ENCODE measurements at regions not wholly inside any gene's neighbourhood (a gene's known extent, or its start where the extent isn't known, plus 50 kb on each side); places are given as distances from the start of the nearest gene placed in this dataset.
"Not testable (repeated sequence)": the region's sequence is repeated elsewhere in the genome, so short reads cannot be mapped to it uniquely, and the experiment has no call there.

DNA sequence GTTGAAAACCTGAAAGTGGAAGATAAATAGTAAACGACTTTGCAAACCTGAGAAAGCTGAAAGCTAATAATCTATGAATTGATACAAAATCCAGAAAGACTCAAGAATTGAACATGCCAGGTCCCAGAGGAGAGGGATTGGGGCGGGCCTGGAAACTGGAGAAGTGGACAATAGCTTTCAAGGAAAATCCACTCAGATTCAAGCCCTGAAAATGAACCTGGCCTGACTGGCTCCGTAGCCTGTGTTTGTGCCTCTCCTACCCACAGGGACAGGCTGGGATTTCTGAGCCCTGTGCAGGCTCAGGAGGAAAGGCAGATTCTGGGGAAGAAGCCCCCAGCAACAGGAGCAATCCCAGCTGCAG is 274.8 kb upstream of the HS6ST1 start:
- in situ Hi-C loops (cut with HindIII; ENCODE audit: low sequenced_read_pairs) = no loop called here

GRCh38 chr2:128593879-128594650 is 275.4 kb upstream of the HS6ST1 start:
- in situ Hi-C loops (cut with HindIII; ENCODE audit: low sequenced_read_pairs) = no loop called here

DNA sequence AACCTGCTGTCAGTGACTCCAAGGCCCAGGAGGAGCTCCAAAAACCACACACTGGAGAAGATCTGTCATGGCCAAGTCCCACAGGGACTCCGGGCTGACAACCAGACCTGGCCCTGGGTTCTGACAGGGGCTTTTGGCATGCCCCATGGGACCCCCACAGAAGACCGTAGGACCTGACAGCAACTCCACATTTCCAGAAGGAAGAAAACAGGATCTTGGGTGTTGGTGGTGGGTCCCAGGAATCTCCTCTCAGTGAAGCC is 275.9 kb upstream of the HS6ST1 start:
- in situ Hi-C loops (cut with HindIII; ENCODE audit: low sequenced_read_pairs) = no loop called here

- in situ Hi-C loops (cut with HindIII; ENCODE audit: low sequenced_read_pairs) = no loop called here
Measured at GRCh38 chr2:128594953-128595677, 276.4 kb upstream of the HS6ST1 start.

GRCh38 chr2:128595763-128596395 is 277.2 kb upstream of the HS6ST1 start:
- in situ Hi-C loops (cut with HindIII; ENCODE audit: low sequenced_read_pairs) = no loop called here

DNA sequence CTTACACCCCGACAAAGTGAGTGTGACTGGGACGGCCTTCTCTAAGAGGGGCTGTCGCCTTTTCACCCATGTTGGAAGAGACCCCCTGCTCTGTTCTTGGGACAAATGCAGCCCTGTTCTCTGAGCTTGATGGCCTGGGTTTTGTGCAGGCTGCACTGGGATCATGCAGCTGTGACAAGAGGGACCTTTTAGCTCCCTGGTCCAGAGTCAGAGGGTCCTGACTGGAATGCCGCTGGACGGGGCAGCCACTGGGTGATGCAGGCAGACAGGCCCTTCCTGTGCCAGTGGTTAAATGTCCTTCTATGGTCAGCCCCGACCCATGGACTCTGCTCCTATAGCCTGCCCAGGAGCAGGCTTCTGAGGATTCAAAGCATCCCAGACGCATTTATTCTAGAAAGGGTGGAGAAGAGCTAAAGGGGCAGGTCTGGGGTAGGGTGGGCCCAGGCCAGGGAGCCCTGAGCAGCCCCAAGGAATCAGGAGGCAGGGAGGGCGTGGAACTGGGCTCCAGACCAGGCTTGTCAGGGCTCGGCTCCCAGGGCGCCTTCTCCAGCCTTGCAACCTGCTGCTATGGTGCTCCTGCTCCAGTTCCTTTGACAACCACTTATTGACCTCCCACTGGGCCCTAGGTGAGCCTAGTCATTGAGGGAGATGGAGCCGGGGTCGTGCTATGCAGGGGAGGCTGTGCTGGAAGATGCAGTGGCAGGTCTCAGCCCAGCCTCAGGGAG is 277.9 kb upstream of the HS6ST1 start:
- in situ Hi-C loops (cut with HindIII; ENCODE audit: low sequenced_read_pairs) = no loop called here

DNA sequence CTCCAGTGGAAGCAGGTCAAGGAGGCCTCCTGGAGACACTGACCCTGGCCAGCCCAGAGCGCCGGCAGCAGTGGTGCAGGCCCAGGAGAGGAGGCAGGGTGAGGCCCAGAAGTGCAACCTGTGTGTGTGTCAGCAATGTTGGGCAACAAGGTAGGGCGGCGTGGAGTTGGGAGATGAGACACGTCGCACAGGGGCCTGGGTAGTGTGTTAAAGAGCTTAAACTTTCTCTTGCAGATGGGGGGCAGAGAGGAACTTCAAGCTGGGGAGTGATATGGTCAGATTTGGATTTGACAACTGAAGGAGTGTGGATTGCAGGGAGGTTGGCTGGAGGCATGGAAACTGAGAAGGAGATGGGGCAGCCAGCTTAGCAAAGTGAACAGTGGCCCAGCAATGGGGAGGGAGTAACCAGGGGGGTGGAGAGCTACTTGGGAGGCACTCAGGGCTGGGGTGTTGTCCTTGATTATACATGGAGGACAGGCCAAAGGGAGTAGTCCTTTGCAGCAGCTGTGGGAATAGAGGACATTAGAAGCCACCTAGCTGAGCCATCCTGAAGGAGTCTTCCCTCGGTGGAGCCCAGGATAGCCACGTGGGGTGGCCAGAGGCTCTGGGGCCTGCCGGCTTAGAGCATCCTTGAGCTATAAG is 278.6 kb upstream of the HS6ST1 start:
- in situ Hi-C loops (cut with HindIII; ENCODE audit: low sequenced_read_pairs) = no loop called here

DNA sequence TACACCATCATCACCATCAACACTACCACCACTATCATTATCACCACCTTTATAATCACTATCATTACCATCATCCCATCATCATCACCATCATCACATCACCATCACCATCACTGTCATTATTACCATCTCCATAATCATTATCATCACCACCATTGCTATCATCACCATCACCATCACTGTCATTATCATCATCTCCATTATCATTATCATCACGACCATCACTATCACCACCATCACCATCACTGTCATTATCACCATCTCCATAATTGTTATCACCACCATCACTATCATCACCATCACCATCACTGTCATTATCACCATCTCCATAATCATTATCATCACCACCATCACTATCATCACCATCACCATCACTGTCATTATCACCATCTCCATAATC is 279.6 kb upstream of the HS6ST1 start:
- in situ Hi-C loops (cut with HindIII; ENCODE audit: low sequenced_read_pairs) = not testable (repeated sequence)

- in situ Hi-C loops (cut with HindIII; ENCODE audit: low sequenced_read_pairs) = no loop called here
Measured at GRCh38 chr2:128598862-128599441, 280.3 kb upstream of the HS6ST1 start.

GRCh38 chr2:128599700-128600099 is 281.0 kb upstream of the HS6ST1 start:
- in situ Hi-C loops (cut with HindIII; ENCODE audit: low sequenced_read_pairs) = no loop called here

DNA sequence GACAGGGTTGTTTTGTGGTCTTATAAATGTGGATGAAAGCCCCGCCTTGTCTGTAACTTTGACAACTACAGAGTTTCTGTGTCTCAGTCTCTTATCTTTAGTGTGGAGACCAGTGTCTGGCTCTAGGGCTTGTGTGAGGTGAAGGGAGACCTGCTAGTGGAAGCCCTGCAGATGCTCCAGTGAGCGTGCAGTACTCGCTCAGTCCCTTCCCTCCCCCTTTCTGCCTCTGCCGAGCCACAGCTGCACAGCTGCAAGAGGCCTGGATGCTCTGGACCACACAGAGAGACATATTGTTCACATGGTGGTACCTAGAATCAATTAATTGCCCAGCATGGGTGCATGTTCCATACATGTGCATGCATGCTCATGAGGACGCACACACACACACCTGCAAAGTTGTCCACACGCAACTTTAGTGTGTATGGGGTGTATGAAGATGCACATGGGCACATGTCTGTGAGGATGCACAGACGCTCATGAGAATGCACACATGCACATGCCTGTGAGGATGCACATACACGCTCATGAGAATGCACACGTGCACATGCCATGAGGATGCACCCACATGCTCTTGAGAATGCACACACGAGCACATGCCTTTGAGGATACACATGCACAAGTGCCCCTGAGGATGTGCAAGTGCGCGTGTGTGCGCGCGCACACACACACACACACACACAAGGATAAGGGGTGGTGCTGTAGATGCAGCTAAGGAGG is 282.1 kb upstream of the HS6ST1 start:
- in situ Hi-C loops (cut with HindIII; ENCODE audit: low sequenced_read_pairs) = no loop called here

DNA sequence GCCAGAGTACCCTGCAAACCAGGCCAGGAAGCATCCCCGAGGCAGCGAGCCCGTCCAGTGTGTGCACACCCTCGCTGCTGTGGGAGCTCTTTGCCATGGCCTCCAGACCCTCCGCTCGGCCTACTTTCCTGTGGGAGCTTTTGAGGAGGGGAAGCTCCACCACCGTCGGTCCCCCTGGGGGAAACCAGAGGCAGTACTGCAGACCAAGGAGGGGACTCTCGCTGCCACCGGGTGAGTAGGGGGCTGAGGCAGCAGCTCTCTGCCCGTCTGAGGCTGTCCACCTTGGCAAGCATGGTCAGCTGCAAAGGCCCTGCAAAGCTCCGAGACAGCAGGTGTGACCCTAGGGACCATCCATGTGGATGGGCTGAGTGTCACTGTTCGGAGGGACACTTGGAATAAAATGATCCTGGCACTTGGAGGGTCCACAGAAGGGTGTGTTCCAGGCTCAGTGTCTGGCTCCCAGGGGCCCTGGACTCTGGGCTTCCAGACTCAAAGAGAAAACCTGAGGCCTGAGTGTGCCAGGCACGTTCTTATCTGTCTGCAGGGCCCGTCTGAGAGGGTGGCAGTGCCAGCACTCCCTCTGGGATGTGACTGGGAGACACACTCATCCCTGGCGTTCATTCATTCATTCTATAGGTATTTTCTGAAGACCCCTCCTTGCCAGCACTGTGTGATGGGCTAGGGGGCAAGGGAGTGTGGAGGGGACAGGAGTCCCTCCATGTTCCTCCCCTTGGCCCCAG is 282.8 kb upstream of the HS6ST1 start:
- in situ Hi-C loops (cut with HindIII; ENCODE audit: low sequenced_read_pairs) = no loop called here

DNA sequence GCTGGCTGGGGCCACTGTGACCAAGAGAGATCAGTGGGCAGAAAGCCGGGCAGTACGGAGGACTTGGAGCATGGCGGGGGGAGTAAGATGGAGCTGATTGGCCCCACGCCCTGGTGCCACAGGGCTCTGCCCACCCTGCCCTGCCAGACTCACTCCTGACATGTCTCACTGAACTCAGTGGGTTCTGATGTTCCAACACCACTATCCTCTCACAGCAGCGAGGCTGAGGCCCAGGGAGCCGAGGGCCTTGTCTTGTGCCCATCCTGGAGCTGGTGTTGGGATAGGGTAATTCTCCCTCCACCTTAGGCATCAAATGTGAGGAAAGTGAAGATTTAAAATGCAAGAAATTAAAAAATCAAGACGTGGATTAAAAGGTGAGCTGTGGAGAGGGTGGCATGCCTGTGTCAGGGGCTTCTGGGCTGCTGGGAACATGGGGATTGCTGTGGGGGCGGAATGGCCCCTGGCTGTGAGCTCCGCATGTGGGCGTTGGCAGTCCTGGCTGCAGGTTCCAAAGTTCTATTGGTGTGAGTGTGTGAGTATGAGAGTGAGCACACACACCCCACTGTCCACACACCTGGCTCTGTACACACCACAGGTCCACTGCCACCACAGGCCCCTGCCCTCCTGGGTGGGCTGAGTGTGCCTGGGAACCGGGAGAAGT is 283.5 kb upstream of the HS6ST1 start:
- in situ Hi-C loops (cut with HindIII; ENCODE audit: low sequenced_read_pairs) = no loop called here

DNA sequence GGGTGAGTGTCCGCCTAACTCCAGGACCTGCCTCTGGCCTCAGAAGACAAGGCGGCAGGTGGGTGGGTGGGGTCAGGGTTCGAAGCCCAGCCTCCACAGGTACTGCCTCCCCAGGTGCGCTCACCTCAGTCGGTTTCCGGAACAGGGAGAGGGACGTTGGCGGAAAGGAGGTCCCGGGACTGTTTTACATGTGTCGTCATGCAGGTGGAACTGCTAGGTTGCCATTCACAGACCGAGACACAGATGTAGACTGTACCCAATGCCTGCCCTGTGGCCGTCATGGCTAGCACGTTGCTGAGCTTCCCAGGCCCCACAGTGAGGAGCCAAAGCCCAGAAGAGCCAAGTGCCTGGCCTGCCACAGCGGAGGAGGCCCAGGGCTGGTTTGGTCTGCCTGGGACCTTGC is 284.0 kb upstream of the HS6ST1 start:
- in situ Hi-C loops (cut with HindIII; ENCODE audit: low sequenced_read_pairs) = no loop called here

- in situ Hi-C loops (cut with HindIII; ENCODE audit: low sequenced_read_pairs) = no loop called here
Measured at GRCh38 chr2:128603411-128603924, 284.8 kb upstream of the HS6ST1 start.

- in situ Hi-C loops (cut with HindIII; ENCODE audit: low sequenced_read_pairs) = no loop called here
Measured at GRCh38 chr2:128604045-128604444, 285.4 kb upstream of the HS6ST1 start.

- in situ Hi-C loops (cut with HindIII; ENCODE audit: low sequenced_read_pairs) = not testable (repeated sequence)
Measured at GRCh38 chr2:128604581-128604980, 285.9 kb upstream of the HS6ST1 start.

GRCh38 chr2:128605421-128605820 is 286.8 kb upstream of the HS6ST1 start:
- in situ Hi-C loops (cut with HindIII; ENCODE audit: low sequenced_read_pairs) = no loop called here

DNA sequence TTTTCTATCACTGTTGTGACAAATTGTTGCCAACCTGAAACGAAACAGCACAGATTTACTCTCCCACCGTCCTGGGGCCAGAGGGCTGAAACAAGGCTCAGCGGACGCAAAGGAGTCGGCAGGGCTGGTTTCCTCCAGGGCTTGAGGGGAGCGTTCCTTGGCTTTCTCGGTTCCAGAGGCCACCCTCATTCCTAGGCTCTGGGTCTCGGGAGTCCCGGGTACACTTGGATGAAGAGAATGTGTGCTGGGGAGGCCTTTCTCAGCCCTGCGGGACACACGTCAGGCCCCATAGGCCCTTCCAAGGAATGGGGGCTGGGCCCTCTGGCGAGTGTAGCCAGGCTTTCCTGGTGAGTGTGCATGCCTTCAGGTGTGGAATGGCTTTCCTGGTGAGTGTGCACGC is 287.3 kb upstream of the HS6ST1 start:
- in situ Hi-C loops (cut with HindIII; ENCODE audit: low sequenced_read_pairs) = no loop called here
